GM12878 (cell line): ENCODE measurements at regions not wholly inside any gene's neighbourhood (a gene's known extent, or its start where the extent isn't known, plus 50 kb on each side); places are given as distances from the start of the nearest gene placed in this dataset.

Experiments used
- ATAC-seq: fragments of 200-7000 bp; cut with Tn5 transposase; 3 replicates; pipeline ENCODE4 v1.9.1; 2020; ENCODE audit warnings: mild to moderate bottlenecking, moderate library complexity
- BruUV-seq: library from RNA; stranded (reverse); fragments of 400-500 nt; replicated peaks from 2 replicates; lab custom pipeline; 2021; lab: Mats Ljungman, UMichigan
- CTCF ChIA-PET: fragments of 300-600 bp; sonication (Branson Sonifier 250); formaldehyde crosslinking; extraction: SDS; loops from one replicate; lab custom pipeline; 2021; ENCODE audit warnings: inconsistent platforms; lab: Yijun Ruan, JAX
- POLR2A ChIA-PET: fragments of 350-600 bp; formaldehyde crosslinking; extraction: SDS; loops from one replicate; lab custom pipeline; 2021; ENCODE audit warnings: inconsistent platforms; lab: Charles Lee
- RAD21 ChIA-PET: fragments of 300-600 bp; sonication (Branson Sonifier 250); formaldehyde crosslinking; loops from one replicate; lab custom pipeline; 2023; ENCODE audit warnings: antibody characterized with exemption; ENCODE audit not compliant: unreplicated experiment; lab: Charles Lee
- SMC1A ChIA-PET: fragments of 300-600 bp; sonication (Branson Sonifier 250); formaldehyde crosslinking; loops from one replicate; lab custom pipeline; 2023; ENCODE audit not compliant: unreplicated experiment, uncharacterized antibody; lab: Charles Lee
- DNase-seq: peaks from one replicate; pipeline ENCODE4 v3.0.0-alpha.2; 2011; ENCODE audit warnings: low read depth, low spot score
- FAIRE-seq: peaks from 3 replicates; lab custom pipeline; 2011; peaks lifted over from hg19 to GRCh38; lab: Jason Lieb, UNC
- H2AFZ ChIP-seq: 2 replicates; pipeline ENCODE4 v1.6.0; 2011; ENCODE audit warnings: low read depth, low read length, control low read depth; ENCODE audit not compliant: control insufficient read depth
- H3K27ac ChIP-seq: 2 replicates; pipeline ENCODE4 v1.5.1; 2011; ENCODE audit warnings: control low read depth; ENCODE audit not compliant: control insufficient read depth, insufficient read depth
- H3K27me3 ChIP-seq, 2 experiments: replicated peaks in 1 of 2; 2 replicates each; pipeline versions ENCODE4 v1.6.0 to v1.6.1; 2011; ENCODE audit warnings: low read length in 1 of 2; ENCODE audit not compliant: control insufficient read depth in 2 of 2, insufficient read depth in 2 of 2
- H3K36me3 ChIP-seq, 2 experiments: 2 replicates each; pipeline ENCODE4 v1.5.1; 2011; ENCODE audit warnings: low read length in 1 of 2; ENCODE audit not compliant: control insufficient read depth in 2 of 2, insufficient read depth in 2 of 2
- H3K4me1 ChIP-seq: 2 replicates; pipeline ENCODE4 v1.6.1; 2011; ENCODE audit warnings: mild to moderate bottlenecking, low read length, moderate library complexity, mixed read lengths; ENCODE audit not compliant: control insufficient read depth, insufficient read depth
- H3K4me2 ChIP-seq: 2 replicates; pipeline ENCODE4 v1.6.0; 2011; ENCODE audit warnings: control low read depth; ENCODE audit not compliant: control insufficient read depth, insufficient read depth
- H3K4me3 ChIP-seq: fragments of 200-600 bp; sonication (generic); 2 replicates; pipeline ENCODE4 v1.5.1; 2016
- H3K79me2 ChIP-seq: 2 replicates; pipeline ENCODE4 v1.6.0; 2011; ENCODE audit warnings: low read length; ENCODE audit not compliant: control insufficient read depth, insufficient read depth
- H3K9ac ChIP-seq: 2 replicates; pipeline ENCODE4 v1.8.0; 2011; ENCODE audit warnings: low read length, control low read depth, mixed read lengths; ENCODE audit not compliant: control insufficient read depth, insufficient read depth
- H3K9me3 ChIP-seq: replicated peaks from 3 replicates; pipeline ENCODE4 v1.5.1; 2011; ENCODE audit warnings: mild to moderate bottlenecking, low read length; ENCODE audit not compliant: control insufficient read depth, insufficient read depth
- H4K20me1 ChIP-seq: 2 replicates; pipeline ENCODE4 v1.6.0; 2011; ENCODE audit not compliant: control insufficient read depth, insufficient read depth
- ASH2L ChIP-seq: fragments of 300-600, 200-600 bp; sonication (generic); IDR thresholded peaks from 2 replicates; pipeline ENCODE4 v1.6.1; 2017; ENCODE audit warnings: low read depth, mild to moderate bottlenecking, borderline replicate concordance
- EGR1 ChIP-seq, 2 experiments: IDR thresholded peaks; 1 replicate in 1 of 2; 2 replicates in 1 of 2; pipeline ENCODE4 v1.6.1; 2011 to 2012; ENCODE audit warnings: low read depth in 2 of 2, low read length in 2 of 2, borderline replicate concordance in 1 of 2, mild to moderate bottlenecking in 1 of 2, moderate library complexity in 1 of 2
- JUND ChIP-seq: IDR thresholded peaks from 2 replicates; pipeline ENCODE4 v1.6.1; 2012; ENCODE audit warnings: low read depth, mild to moderate bottlenecking, low read length, improper control_type of control experiment, moderate library complexity
- POLR2AphosphoS2 ChIP-seq: IDR thresholded peaks from 2 replicates; pipeline ENCODE4 v1.6.1; 2011; ENCODE audit warnings: low read depth, mild to moderate bottlenecking, low read length, improper control_type of control experiment, moderate library complexity
- SIN3A ChIP-seq: IDR thresholded peaks from 2 replicates; pipeline ENCODE4 v1.6.1; 2012; ENCODE audit warnings: low read depth, low read length, improper control_type of control experiment
- TBL1XR1 ChIP-seq: IDR thresholded peaks from 2 replicates; pipeline ENCODE4 v1.6.1; 2012; ENCODE audit warnings: low read depth, low read length, improper control_type of control experiment
- WGBS: methylation state at CpG from one replicate; pipeline ENCODE4 v1.1.6; 2016; ENCODE audit warnings: low lambda C conversion rate; ENCODE audit not compliant: insufficient replicate concordance, insufficient coverage; ENCODE audit errors: missing lambda C conversion rate; 5-methylcytosine and 5-hydroxymethylcytosine counted together
- in situ Hi-C: fragments of 300-500 bp; cut with MboI; formaldehyde crosslinking; loops from 9 replicates; pipeline ENCODE4 v1.14.3; 2018; ENCODE audit warnings: mixed read lengths
- intact Hi-C: fragments of 100-400 bp; cut with micrococcal nuclease; formaldehyde crosslinking; loops from one replicate; pipeline ENCODE4 v1.14.2; 2022; ENCODE audit not compliant: unreplicated experiment
- TF ChIP-seq, protein P1 (sequence below): fragments of 450-650 bp; formaldehyde crosslinking; IDR thresholded peaks from 2 replicates; pipeline ENCODE4 v1.5.0; 2022; ENCODE audit warnings: mild to moderate bottlenecking, missing genetic modification characterization
- TF ChIP-seq, protein P2 (sequence below): fragments of 450-650 bp; IDR thresholded peaks from 2 replicates; pipeline ENCODE4 v1.6.1; 2017; ENCODE audit warnings: antibody characterized with exemption, mild to moderate bottlenecking, moderate library complexity

DNA sequence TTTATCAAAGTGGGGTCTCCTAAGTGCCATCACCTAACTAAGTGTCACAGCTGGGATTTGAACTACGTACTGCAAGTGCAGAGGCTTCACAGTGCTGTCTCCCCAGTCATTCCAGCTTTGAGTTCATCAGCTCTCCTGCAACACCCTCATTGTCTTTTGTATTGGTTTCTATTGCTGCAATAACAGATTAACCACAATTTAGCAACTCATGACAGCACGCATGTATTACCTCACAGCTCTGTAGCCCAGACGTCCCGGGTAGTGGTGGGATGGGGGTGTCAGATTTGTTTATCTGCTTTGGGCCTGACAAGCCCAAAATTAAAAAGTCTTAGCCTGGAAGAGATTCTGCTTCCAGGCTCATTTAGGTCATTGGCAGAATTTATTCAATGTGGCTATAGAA is 220.5 kb upstream of the LRRN1 start (continued):
- TF ChIP-seq ASH2L: no peak
- TF ChIP-seq, protein P1, sequence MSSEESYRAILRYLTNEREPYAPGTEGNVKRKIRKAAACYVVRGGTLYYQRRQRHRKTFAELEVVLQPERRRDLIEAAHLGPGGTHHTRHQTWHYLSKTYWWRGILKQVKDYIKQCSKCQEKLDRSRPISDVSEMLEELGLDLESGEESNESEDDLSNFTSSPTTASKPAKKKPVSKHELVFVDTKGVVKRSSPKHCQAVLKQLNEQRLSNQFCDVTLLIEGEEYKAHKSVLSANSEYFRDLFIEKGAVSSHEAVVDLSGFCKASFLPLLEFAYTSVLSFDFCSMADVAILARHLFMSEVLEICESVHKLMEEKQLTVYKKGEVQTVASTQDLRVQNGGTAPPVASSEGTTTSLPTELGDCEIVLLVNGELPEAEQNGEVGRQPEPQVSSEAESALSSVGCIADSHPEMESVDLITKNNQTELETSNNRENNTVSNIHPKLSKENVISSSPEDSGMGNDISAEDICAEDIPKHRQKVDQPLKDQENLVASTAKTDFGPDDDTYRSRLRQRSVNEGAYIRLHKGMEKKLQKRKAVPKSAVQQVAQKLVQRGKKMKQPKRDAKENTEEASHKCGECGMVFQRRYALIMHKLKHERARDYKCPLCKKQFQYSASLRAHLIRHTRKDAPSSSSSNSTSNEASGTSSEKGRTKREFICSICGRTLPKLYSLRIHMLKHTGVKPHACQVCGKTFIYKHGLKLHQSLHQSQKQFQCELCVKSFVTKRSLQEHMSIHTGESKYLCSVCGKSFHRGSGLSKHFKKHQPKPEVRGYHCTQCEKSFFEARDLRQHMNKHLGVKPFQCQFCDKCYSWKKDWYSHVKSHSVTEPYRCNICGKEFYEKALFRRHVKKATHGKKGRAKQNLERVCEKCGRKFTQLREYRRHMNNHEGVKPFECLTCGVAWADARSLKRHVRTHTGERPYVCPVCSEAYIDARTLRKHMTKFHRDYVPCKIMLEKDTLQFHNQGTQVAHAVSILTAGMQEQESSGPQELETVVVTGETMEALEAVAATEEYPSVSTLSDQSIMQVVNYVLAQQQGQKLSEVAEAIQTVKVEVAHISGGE (CRISPR knock-in tag): no peak

DNA sequence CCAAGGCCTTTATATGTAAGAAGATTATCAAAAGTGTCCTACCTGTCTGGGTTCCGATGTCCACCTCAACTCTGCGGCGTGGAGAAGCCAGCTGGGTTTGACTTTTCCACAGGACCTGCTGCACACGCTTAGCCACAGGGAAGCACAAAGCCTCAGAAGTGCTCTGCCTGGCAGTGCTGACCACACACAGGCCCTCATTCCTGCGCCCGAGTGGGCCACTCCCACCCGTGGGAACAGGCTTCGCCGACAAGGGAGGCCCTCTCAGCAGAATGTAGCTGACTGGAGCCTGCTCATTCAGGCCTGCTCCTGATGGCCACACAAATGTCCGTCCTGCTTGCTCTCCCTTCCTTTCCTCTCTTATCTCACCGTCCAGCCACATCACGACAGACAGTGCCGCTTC is 221.4 kb upstream of the LRRN1 start:
- Histone ChIP-seq H3K4me1 (no peaks in the 10 kb centered on the region), H3K9ac (no peak overlapping the region), H3K4me2 (no peak overlapping the region), H3K9me3 (no peaks in the 10 kb centered on the region), H3K79me2 (no peaks in the 10 kb centered on the region), H2AFZ (no peak overlapping the region), H4K20me1 (no peaks in the 10 kb centered on the region), H3K4me3 (no peak overlapping the region), H3K27me3 (no peaks in the 10 kb centered on the region), H3K27ac (no peak overlapping the region), H3K36me3 (no peaks in the 10 kb centered on the region)
- no peak for DNase-seq
- ChIA-PET POLR2A (no interaction called here), SMC1A (no interaction called here), CTCF (no interaction called here), RAD21 (no interaction called here)
- FAIRE-seq: no peak
- 68% methylated on average over 13 of the region's 13 CpGs for WGBS
- in situ Hi-C loops: no loop called here
- TF ChIP-seq TBL1XR1: no peak
- no peak for TF ChIP-seq EGR1 (IDR thresholded peaks at IDR 0.05; ENCODE audit: borderline replicate concordance in 1 of 2, low read depth in 2 of 2, low read length in 2 of 2)
- TF ChIP-seq SIN3A: no peak
- no peak for TF ChIP-seq JUND
- TF ChIP-seq, protein P2, sequence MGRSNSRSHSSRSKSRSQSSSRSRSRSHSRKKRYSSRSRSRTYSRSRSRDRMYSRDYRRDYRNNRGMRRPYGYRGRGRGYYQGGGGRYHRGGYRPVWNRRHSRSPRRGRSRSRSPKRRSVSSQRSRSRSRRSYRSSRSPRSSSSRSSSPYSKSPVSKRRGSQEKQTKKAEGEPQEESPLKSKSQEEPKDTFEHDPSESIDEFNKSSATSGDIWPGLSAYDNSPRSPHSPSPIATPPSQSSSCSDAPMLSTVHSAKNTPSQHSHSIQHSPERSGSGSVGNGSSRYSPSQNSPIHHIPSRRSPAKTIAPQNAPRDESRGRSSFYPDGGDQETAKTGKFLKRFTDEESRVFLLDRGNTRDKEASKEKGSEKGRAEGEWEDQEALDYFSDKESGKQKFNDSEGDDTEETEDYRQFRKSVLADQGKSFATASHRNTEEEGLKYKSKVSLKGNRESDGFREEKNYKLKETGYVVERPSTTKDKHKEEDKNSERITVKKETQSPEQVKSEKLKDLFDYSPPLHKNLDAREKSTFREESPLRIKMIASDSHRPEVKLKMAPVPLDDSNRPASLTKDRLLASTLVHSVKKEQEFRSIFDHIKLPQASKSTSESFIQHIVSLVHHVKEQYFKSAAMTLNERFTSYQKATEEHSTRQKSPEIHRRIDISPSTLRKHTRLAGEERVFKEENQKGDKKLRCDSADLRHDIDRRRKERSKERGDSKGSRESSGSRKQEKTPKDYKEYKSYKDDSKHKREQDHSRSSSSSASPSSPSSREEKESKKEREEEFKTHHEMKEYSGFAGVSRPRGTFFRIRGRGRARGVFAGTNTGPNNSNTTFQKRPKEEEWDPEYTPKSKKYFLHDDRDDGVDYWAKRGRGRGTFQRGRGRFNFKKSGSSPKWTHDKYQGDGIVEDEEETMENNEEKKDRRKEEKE: no peak
- no peak for TF ChIP-seq POLR2AphosphoS2
- intact Hi-C loops: no loop called here
- ATAC-seq: no peak
- no TSS peak for BruUV-seq
